GM12872 (cell line): ENCODE measurements at regions not wholly inside any gene's neighbourhood (a gene's known extent, or its start where the extent isn't known, plus 50 kb on each side); places are given as distances from the start of the nearest gene placed in this dataset.

Experiments used
- TF ChIP-seq, protein P1 (sequence below): IDR thresholded peaks from 3 replicates; pipeline ENCODE4 v1.5.1; 2011; ENCODE audit warnings: low read depth, mild to moderate bottlenecking, low read length, moderate library complexity; ENCODE audit not compliant: insufficient read depth

DNA sequence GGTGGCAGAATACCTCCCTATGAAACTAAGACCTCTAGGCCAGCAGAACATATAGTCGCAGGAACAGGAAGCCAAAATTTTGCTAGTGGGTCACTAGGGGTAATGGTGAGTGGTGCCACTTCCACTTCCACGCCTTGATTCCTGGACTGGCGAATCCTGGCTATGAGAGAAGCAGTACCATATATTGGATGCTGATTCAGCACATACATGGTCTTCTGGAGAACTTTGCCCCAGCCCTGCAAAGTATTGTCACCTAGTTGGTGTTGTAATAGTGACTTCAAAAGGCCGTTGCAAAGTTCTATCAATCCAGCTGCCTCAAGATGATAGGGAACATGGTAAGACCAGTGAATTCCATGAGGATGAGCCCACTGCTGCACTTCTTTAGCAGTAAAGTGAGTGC is 769.8 kb upstream of the GYPC start:
- TF ChIP-seq, protein P1, sequence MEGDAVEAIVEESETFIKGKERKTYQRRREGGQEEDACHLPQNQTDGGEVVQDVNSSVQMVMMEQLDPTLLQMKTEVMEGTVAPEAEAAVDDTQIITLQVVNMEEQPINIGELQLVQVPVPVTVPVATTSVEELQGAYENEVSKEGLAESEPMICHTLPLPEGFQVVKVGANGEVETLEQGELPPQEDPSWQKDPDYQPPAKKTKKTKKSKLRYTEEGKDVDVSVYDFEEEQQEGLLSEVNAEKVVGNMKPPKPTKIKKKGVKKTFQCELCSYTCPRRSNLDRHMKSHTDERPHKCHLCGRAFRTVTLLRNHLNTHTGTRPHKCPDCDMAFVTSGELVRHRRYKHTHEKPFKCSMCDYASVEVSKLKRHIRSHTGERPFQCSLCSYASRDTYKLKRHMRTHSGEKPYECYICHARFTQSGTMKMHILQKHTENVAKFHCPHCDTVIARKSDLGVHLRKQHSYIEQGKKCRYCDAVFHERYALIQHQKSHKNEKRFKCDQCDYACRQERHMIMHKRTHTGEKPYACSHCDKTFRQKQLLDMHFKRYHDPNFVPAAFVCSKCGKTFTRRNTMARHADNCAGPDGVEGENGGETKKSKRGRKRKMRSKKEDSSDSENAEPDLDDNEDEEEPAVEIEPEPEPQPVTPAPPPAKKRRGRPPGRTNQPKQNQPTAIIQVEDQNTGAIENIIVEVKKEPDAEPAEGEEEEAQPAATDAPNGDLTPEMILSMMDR, result no peak

DNA sequence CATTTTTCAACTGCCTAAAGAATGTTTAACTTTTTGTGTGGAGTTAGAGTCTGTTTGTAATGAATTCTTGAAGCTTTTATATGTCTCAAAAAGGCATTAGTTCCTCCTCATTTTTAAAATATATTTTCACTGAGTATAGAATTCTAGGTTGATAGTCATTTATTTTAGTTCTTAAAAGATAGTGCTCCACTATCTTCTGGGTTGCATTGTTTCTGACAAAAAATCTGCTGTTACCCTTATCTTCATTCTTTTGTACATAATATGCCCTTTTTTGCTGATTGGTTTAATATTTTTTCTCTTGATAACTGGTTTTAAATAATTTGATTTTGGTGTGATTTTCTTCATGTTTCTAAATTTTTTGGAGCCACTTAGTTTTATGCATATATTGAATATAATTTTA is 754.7 kb upstream of the GYPC start:
- TF ChIP-seq, protein P1, result no peak

DNA sequence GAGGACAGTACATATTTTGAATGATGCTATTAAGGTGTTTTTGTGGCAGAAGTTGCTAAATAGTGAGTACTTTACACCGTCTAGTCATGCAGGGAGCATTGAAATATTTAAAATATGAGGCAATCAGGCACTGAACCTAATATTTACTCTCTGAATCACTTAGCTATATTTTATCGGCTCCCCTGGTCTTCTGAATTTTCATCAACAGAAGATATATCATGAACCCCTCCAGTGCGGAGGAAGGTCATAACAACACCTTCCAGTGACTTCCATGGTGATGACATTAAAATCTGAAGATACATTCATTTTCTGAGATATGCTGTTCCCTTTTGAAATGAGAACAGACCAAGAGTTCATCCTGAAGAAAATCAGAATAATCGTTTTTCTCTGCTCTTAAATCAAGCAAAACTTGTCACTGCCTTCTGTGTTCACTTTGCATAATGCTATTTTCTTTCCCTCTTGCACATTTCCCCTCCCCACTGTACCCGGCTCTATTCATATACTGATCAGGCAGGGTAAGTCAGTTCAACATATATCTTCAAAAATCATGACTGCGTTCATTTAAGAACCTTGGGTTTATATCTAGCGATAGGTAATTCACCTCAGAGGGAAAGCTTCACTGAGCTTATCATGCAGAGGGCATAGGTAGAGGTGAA is 729.9 kb upstream of the GYPC start:
- TF ChIP-seq, protein P1, result no peak

DNA sequence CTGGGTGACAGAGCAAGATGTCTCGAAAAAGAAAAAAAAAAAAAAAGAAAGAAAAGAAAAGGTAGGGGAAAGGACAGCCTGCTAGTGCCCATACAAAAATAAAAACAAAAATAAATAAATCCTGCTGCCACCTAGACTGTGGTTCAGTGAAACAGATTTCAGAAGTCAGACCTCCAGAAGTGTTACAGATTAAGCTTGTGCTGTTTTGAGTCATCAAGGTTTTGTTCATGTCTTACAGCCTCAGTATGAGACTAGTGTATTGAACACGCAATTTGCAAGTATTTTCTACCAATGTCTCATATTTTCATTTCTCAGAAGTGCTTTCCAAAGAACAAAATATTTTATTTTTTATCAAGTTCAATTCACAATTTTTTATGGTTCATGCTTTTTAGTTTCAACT is 720.4 kb upstream of the GYPC start:
- TF ChIP-seq, protein P1, result no peak

DNA sequence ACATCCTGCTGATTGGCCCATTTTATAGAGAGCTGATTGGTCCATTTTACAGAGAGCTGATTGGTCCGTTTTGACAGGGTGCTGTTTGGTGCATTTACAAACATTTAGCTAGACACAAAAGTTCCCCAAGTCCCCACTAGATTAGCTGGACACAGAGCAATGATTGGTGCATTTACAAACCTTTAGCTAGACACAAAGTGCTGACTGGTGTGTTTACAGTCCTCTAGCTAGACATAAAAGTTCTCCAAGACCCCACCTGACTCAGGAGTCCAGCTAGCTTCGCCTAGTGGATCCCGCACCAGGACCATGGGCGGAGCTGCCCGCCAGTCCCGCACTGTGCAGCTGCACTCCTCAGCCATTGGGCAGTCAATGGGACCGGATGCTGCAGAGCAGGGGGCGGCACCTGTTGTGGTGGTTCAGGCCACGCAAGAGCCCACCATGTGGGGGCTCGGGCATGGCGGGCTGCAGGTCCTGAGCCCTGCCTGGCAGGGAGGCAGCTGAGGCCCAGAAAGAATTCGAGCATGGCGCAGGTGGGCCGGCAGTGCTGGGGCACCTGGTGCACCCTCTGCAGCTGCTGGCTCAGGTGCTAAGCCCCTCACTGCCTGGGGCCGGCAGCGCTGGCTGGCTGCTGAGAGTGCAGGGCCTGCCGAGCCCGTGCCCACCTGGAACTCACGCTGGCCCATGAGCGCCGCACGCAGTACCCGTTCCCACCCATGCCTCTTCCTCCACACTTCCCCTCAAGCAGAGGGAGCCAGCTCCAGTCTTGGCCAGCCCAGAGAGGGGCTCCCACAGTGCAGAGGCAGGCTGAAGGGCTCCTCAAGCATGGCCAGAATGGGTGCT is 713.2 kb upstream of the GYPC start:
- TF ChIP-seq, protein P1, result no peak

DNA sequence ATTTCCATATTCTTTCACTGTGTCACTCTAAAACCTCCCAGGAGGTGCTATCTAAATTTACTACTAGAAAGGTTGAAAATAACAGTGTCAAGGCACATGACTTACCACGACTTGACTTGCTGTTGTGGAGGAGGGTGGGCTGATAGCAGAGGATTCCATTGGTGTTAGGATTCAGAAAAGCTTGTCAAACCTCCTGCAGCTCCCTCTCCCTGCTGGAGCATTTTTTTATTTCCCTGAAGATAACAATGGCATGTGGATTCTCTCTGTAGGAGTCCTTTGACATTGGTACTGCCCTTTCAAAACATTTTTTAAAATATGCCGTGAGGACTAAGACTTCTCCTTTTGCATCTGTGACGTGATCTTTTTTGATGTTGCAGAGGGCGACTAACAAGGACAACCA is 696.9 kb upstream of the GYPC start:
- TF ChIP-seq, protein P1, result no peak

DNA sequence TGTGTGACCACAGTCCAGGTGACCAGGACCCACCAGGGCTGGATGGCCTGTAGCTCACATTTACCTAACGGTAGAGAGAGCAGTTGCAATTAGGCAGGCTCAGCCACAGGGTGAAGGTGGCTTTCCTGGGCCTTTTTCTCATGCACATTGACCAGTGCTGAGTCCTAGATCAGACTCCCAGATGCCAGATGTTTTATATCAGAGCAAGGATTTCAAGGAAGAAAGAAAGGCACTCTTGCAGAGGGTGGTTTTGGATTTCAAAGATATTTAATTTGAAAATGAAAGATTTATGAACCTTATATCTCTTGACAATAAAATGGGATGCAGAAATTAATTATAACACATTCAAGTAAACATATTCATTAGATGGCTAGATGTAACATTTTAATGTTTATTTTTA is 694.2 kb upstream of the GYPC start:
- TF ChIP-seq, protein P1, result no peak
